ENCODE measurements at regions not wholly inside any gene's neighbourhood (a gene's known extent, or its start where the extent isn't known, plus 50 kb on each side); places are given as distances from the start of the nearest gene placed in this dataset.

GRCh38 chr11:97254790-97255189 is 865.0 kb downstream of the JRKL start:
- ChIA-PET POLR2A (no interaction called here), CTCF (no interaction called here)
- Histone ChIP-seq H3K27ac (ENCODE audit: insufficient read depth, low read depth, low read length) (no peak overlapping the region), H2AFZ (ENCODE audit: low read depth, low read length) (no peak overlapping the region), H3K4me2 (ENCODE audit: insufficient read depth, low read length) (no peak overlapping the region), H3K9me1 (replicated peaks; ENCODE audit: control insufficient read depth, extremely low read depth, insufficient read depth, low read length) (no peaks in the 10 kb centered on the region), H4K20me1 (replicated peaks; ENCODE audit: control insufficient read depth, extremely low read depth, insufficient read depth, low read length) (no peaks in the 10 kb centered on the region), H3K4me3 (replicated peaks in 1 of 3; ENCODE audit: insufficient read depth in 1 of 3, low read depth in 1 of 3, low read length in 3 of 3) (no peak overlapping the region), H3K79me2 (ENCODE audit: control insufficient read depth, insufficient read depth, low read length) (no peaks in the 10 kb centered on the region), H3K9me3 (replicated peaks; ENCODE audit: control insufficient read depth, insufficient read depth, low read length) (peaks cover 6% of the 10 kb centered on the region), H3K9ac (replicated peaks; ENCODE audit: extremely low read depth, insufficient read depth, low read length) (no peak overlapping the region), H3K4me1 (ENCODE audit: control insufficient read depth, extremely low read depth, insufficient read depth, low read length) (no peaks in the 10 kb centered on the region), H3K27me3 (ENCODE audit: control insufficient read depth in 2 of 2, insufficient read depth in 2 of 2, low read length in 2 of 2) (no peaks in the 10 kb centered on the region), H3K36me3 (ENCODE audit: control insufficient read depth in 2 of 2, extremely low read depth in 1 of 2, insufficient read depth in 2 of 2, low read length in 2 of 2) (no peaks in the 10 kb centered on the region)
- no peak for FAIRE-seq
- intact Hi-C loops (cut with micrococcal nuclease) (no loop called here), dilution Hi-C loops (cut with MboI; ENCODE audit: extremely low pct_ligation_motif_present, low sequenced_read_pairs) (no loop called here)
- no peak for DNase-seq (ENCODE audit: low read depth, low spot score)
- no TSS peak for BruUV-seq (replicated peaks)
- TF ChIP-seq EZH2 (IDR thresholded peaks at IDR 0.05; ENCODE audit: borderline replicate concordance, low read depth, low read length, severe bottlenecking) (no peak), MAX (IDR thresholded peaks at IDR 0.05; ENCODE audit: insufficient read depth, insufficient read length) (no peak), POLR2AphosphoS5 (IDR thresholded peaks at IDR 0.05; ENCODE audit: insufficient read depth, low read depth, low read length) (no peak), FOS (IDR thresholded peaks at IDR 0.05; ENCODE audit: borderline replicate concordance, insufficient read depth, low read length) (no peak), GATA2 (IDR thresholded peaks at IDR 0.05; ENCODE audit: insufficient read depth, insufficient read length, low read depth, low read length) (no peak), MYC (IDR thresholded peaks at IDR 0.05; ENCODE audit: low read depth, low read length) (no peak), JUN (IDR thresholded peaks at IDR 0.05; ENCODE audit: borderline replicate concordance, insufficient read depth, insufficient read length, low read depth) (no peak), CTCF (IDR thresholded peaks at IDR 0.05; ENCODE audit: extremely low read depth in 1 of 2, insufficient read depth in 1 of 2, low read depth in 1 of 2, low read length in 2 of 2) (no peak), POLR2A (IDR thresholded peaks at IDR 0.05; ENCODE audit: low read depth, low read length) (no peak)

All from endothelial cell of umbilical vein (primary cell).